Neural cell (in vitro differentiated cells): ENCODE measurements at regions not wholly inside any gene's neighbourhood (a gene's known extent, or its start where the extent isn't known, plus 50 kb on each side); places are given as distances from the start of the nearest gene placed in this dataset.

ENCODE experiments used
- H2AFZ ChIP-seq: fragments of 200-600, 300-800 bp; sonication (generic), shearing (Covaris generic); 2 replicates; pipeline ENCODE4 v1.6.0; 2014; ENCODE audit warnings: low read depth, mild to moderate bottlenecking, antibody characterized with exemption, low read length, moderate library complexity
- H3F3A ChIP-seq: fragments of 200-600 bp; shearing (Covaris generic); 2 replicates; pipeline ENCODE4 v1.6.1; 2016; ENCODE audit warnings: mild to moderate bottlenecking, moderate library complexity, mixed read lengths, antibody characterized with exemption, low read length; ENCODE audit not compliant: insufficient read depth, poor library complexity, severe bottlenecking
- H3K27ac ChIP-seq: fragments of 200-600, 300-800 bp; sonication (generic), shearing (Covaris generic); 2 replicates; pipeline ENCODE4 v1.5.1; 2014; ENCODE audit warnings: mild to moderate bottlenecking, low read length, moderate library complexity
- H3K27me3 ChIP-seq: fragments of 300-800, 200-600 bp; sonication (generic), shearing (Covaris generic); 2 replicates; pipeline ENCODE4 v1.6.0; 2014; ENCODE audit warnings: mild to moderate bottlenecking, low read depth, low read length, moderate library complexity; ENCODE audit not compliant: insufficient read depth
- H3K36me3 ChIP-seq: fragments of 300-800, 200-600 bp; sonication (generic), shearing (Covaris generic); 2 replicates; pipeline ENCODE4 v1.5.1; 2014; ENCODE audit warnings: mild to moderate bottlenecking, antibody characterized with exemption, low read length, moderate library complexity; ENCODE audit not compliant: insufficient read depth
- H3K4me2 ChIP-seq: fragments of 300-800, 200-600 bp; sonication (generic), shearing (Covaris generic); 2 replicates; pipeline ENCODE4 v1.6.0; 2014; ENCODE audit warnings: mild to moderate bottlenecking, low read length
- H3K4me3 ChIP-seq: fragments of 300-800, 200-600 bp; sonication (generic), shearing (Covaris generic); 2 replicates; pipeline ENCODE4 v1.5.1; 2014; ENCODE audit warnings: mild to moderate bottlenecking, low read length, moderate library complexity
- H3K79me2 ChIP-seq: fragments of 200-600 bp; shearing (Covaris generic); replicated peaks from 2 replicates; pipeline ENCODE4 v1.6.0; 2014; ENCODE audit warnings: mild to moderate bottlenecking, low read length, moderate library complexity; ENCODE audit not compliant: insufficient read depth
- H3K9ac ChIP-seq: fragments of 300-800, 200-600 bp; sonication (generic), shearing (Covaris generic); 2 replicates; pipeline ENCODE4 v1.6.1; 2016; ENCODE audit warnings: mild to moderate bottlenecking, low read length, mixed read lengths
- H3K9me2 ChIP-seq: fragments of 200-600 bp; shearing (Covaris generic); 2 replicates; pipeline ENCODE4 v1.6.1; 2016; ENCODE audit warnings: mild to moderate bottlenecking, low read length, mixed read lengths; ENCODE audit not compliant: insufficient read depth
- H3K9me3 ChIP-seq: fragments of 200-600, 300-800 bp; sonication (generic), shearing (Covaris generic); 2 replicates; pipeline ENCODE4 v1.6.1; 2016; ENCODE audit warnings: mild to moderate bottlenecking, mixed run types, low read length, moderate library complexity, mixed read lengths
- H4K20me1 ChIP-seq: fragments of 200-600 bp; shearing (Covaris generic); 2 replicates; pipeline ENCODE4 v1.6.1; 2016; ENCODE audit warnings: mild to moderate bottlenecking, mixed run types; ENCODE audit not compliant: insufficient read depth
- CTCF ChIP-seq: fragments of 450-650 bp; IDR thresholded peaks from 2 replicates; pipeline ENCODE4 v1.5.1; 2014; ENCODE audit warnings: antibody characterized with exemption, mild to moderate bottlenecking, moderate library complexity; ENCODE audit not compliant: poor library complexity, severe bottlenecking
- EP300 ChIP-seq: fragments of 450-650 bp; conservative IDR thresholded peaks from 2 replicates; pipeline ENCODE4 v1.6.1; 2014; ENCODE audit warnings: antibody characterized with exemption, mild to moderate bottlenecking, moderate library complexity; ENCODE audit not compliant: poor library complexity, severe bottlenecking
- EZH2 ChIP-seq: fragments of 200-600, 300-800 bp; shearing (Covaris generic), sonication (generic); IDR thresholded peaks from 2 replicates; pipeline ENCODE4 v1.6.1; 2014; ENCODE audit warnings: antibody characterized with exemption, low read length, borderline replicate concordance, mild to moderate bottlenecking; ENCODE audit not compliant: insufficient read depth, poor library complexity, severe bottlenecking
- MXI1 ChIP-seq: fragments of 450-650 bp; conservative IDR thresholded peaks from 2 replicates; pipeline ENCODE4 v1.6.1; 2014; ENCODE audit warnings: antibody characterized with exemption, mild to moderate bottlenecking; ENCODE audit not compliant: poor library complexity, severe bottlenecking
- POLR2AphosphoS5 ChIP-seq: IDR thresholded peaks from 2 replicates; pipeline ENCODE4 v1.6.1; 2012
- RAD21 ChIP-seq: fragments of 450-650 bp; conservative IDR thresholded peaks from 2 replicates; pipeline ENCODE4 v1.6.1; 2014; ENCODE audit warnings: antibody characterized with exemption, mild to moderate bottlenecking, moderate library complexity
- REST ChIP-seq: IDR thresholded peaks from 2 replicates; pipeline ENCODE4 v1.6.1; 2012; ENCODE audit warnings: borderline replicate concordance
- SMC3 ChIP-seq: fragments of 450-650 bp; conservative IDR thresholded peaks from 2 replicates; pipeline ENCODE4 v1.6.1; 2014; ENCODE audit warnings: antibody characterized with exemption, mild to moderate bottlenecking, moderate library complexity; ENCODE audit not compliant: poor library complexity
- TAF1 ChIP-seq: IDR thresholded peaks from 2 replicates; pipeline ENCODE4 v1.6.1; 2012; ENCODE audit warnings: low read depth

- Histone ChIP-seq H3K27ac (no peak overlapping the region), H3F3A (no peaks in the 10 kb centered on the region), H3K9ac (no peak overlapping the region), H3K9me3 (no peaks in the 10 kb centered on the region), H3K9me2 (no peaks in the 10 kb centered on the region), H3K36me3 (no peaks in the 10 kb centered on the region), H3K4me3 (no peak overlapping the region), H3K4me2 (no peak overlapping the region), H3K27me3 (no peaks in the 10 kb centered on the region), H2AFZ (no peak overlapping the region), H4K20me1 (no peaks in the 10 kb centered on the region), H3K79me2 (no peaks in the 10 kb centered on the region)
- TF ChIP-seq MXI1 = no peak
Measured at GRCh38 chrX:6448003-6448402, 86.9 kb downstream of the VCX3A start.

GRCh38 chrX:6446582-6446981 is 88.3 kb downstream of the VCX3A start:
- Histone ChIP-seq H3K27me3 (no peaks in the 10 kb centered on the region), H3K79me2 (no peaks in the 10 kb centered on the region)

More at GRCh38 chrX:6446582-6446981, 88.3 kb downstream of the VCX3A start:
- no peak for TF ChIP-seq POLR2AphosphoS5
- no peak for TF ChIP-seq REST
- no peak for TF ChIP-seq MXI1
- no peak for TF ChIP-seq TAF1
- TF ChIP-seq SMC3 = no peak
- TF ChIP-seq RAD21 = no peak
- TF ChIP-seq EZH2 = no peak
- TF ChIP-seq CTCF = no peak
- TF ChIP-seq EP300 = no peak
- no peak overlapping the region for H3K27ac ChIP-seq
- H3K4me3 ChIP-seq = no peak overlapping the region
- H3K9me2 ChIP-seq = no peaks in the 10 kb centered on the region
- no peak overlapping the region for H3K9ac ChIP-seq
- H3K36me3 ChIP-seq = no peaks in the 10 kb centered on the region
- no peaks in the 10 kb centered on the region for H3F3A ChIP-seq
- no peak overlapping the region for H2AFZ ChIP-seq
- no peak overlapping the region for H3K4me2 ChIP-seq
- no peaks in the 10 kb centered on the region for H3K9me3 ChIP-seq
- H4K20me1 ChIP-seq = no peaks in the 10 kb centered on the region
